Right cardiac atrium (tissue), 5 donors: ENCODE measurements at regions not wholly inside any gene's neighbourhood (a gene's known extent, or its start where the extent isn't known, plus 50 kb on each side); places are given as distances from the start of the nearest gene placed in this dataset.
A peak's percentile ranks its signal among the peaks of the same experiment; 100 is the strongest.

ENCODE experiments used
- ATAC-seq, 2 donors: fragments of 200-7000 bp; cut with Tn5 transposase; one replicate each; pipeline versions ENCODE4 v1.8.0 to v1.9.1; 2020; ENCODE audit warnings: moderate library complexity in 2 of 2, mild to moderate bottlenecking in 1 of 2
- DNase-seq, 3 donors: peaks; one replicate each; pipeline ENCODE4 v3.0.0-alpha.2; 2020
- H3K27ac ChIP-seq: one replicate; pipeline ENCODE4 v1.5.1; 2013; ENCODE audit warnings: mild to moderate bottlenecking, low read length, control low read depth, moderate library complexity
- H3K27me3 ChIP-seq: one replicate; pipeline ENCODE4 v1.6.1; 2013; ENCODE audit not compliant: control insufficient read depth, insufficient read depth
- H3K4me1 ChIP-seq: one replicate; pipeline ENCODE4 v1.6.1; 2013; ENCODE audit warnings: low read length; ENCODE audit not compliant: control insufficient read depth, insufficient read depth
- H3K4me3 ChIP-seq: one replicate; pipeline ENCODE4 v1.5.1; 2013; ENCODE audit warnings: low read length, control low read depth
- H3K9me3 ChIP-seq: one replicate; pipeline ENCODE4 v1.6.1; 2013; ENCODE audit warnings: low read length; ENCODE audit not compliant: control insufficient read depth
- WGBS: extraction: QIAGEN DNeasy Blood & Tissue Kit; methylation state at CpG from one replicate; pipeline ENCODE4 v1.1.7; 2013; 5-methylcytosine and 5-hydroxymethylcytosine counted together
- intact Hi-C, 4 donors: fragments of 100-400 bp; cut with DNase I; formaldehyde crosslinking; loops; one replicate each; pipeline versions ENCODE4 v1.11.0 to v1.14.0; 2022 to 2023
- donor health status: healthy with polysubstance abuse.
- donor health status: DM: no; HTN: yes; CAD: no.
- donor health status: DM: no; HTN: no; CAD: no.
- donor health status: DM: no; HTN: yes; CAD: no; lungs with severe emphysema.
- donor health status: DM: yes; HTN: yes; CAD: no.

DNA sequence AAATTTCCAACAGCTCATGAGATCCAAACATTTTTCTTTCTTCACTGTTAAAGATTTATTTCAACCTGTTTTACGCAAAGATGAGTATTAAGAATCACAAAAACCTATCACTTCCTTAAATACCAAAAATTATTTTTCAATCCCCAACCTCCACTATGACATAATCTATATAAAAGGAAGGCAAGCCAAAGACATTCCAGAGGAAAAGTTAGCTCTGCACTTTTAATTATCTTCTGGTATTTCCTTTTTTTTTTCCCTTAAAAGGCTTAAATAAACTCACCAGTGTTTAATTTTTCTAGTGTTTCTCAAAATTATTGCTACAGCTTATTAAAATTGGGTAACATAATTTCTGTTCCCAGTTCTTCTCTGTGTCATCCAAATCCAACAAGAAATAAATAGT lies 75.9 kb downstream of the BMP4 start:
- intact Hi-C loops, result no loop called here
- H3K4me1 ChIP-seq, result no peaks in the 10 kb centered on the region
- no peak for ATAC-seq
- H3K9me3 ChIP-seq, result no peaks in the 10 kb centered on the region
- H3K4me3 ChIP-seq, result no peak overlapping the region
- 90% methylated on average over 1 of the region's 1 CpG for WGBS
- no peak overlapping the region for H3K27ac ChIP-seq
- DNase-seq, result no peak
- H3K27me3 ChIP-seq, result no peaks in the 10 kb centered on the region

DNA sequence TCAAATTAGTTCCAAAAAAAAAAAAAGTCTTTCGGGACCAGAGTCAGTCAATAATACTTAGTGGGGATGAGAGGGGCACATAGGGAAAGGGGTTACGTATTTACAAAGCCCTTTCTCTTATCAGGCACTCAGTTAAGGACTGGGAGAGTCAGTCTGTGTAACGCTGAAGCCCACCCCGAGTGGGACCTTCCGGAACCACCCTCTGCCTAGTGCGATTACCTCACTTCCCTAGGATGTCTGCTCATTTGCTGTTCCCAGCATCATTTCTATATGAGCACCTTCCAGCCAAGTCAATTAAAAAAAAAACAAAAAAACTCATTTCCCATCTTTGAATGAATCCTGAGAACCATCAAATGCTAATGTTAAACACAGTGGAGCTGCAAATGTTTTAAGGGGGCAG lies 76.9 kb downstream of the BMP4 start:
- Histone ChIP-seq H3K27me3 (no peaks in the 10 kb centered on the region), H3K9me3 (no peaks in the 10 kb centered on the region), H3K4me1 (no peaks in the 10 kb centered on the region), H3K27ac (no peak overlapping the region), H3K4me3 (no peak overlapping the region)
- intact Hi-C loops, result no loop called here
- DNase-seq, result no peak
- ATAC-seq, result peak in 1 of 2 donors; percentile 35
- WGBS, result 60% methylated on average over 6 of the region's 6 CpGs

DNA sequence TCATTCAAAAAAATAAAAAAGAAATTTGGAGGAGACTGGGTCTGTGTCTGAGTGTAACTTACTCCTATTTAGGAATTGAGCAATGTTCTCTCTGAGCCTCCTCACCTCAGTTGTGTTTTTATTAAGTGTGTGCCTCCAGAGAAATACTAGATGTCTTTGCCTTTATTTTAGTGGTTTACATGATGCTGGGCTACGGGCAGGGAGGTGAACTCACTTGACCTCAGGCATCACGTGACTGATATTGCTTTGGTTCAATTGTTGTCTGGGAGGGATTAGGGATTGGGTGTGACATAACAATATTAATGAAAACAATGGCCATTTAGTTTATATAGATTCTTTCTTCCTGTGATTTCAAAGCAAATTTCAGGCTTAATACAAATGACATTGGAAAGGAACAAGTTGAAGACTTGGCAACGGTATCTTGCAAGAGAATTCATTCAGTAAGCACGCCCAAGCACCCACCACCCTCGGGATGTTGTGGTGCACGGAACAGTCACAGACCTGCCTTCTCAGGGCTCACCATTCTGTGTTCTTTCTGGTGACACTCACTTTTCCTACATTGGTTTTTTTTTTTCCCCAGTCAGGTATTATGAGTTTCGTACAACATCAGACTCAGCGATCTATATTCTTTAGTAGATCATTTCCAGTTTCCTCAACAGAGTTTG lies 77.5 kb downstream of the BMP4 start:
- Histone ChIP-seq H3K4me3 (no peak overlapping the region), H3K4me1 (no peaks in the 10 kb centered on the region), H3K27me3 (no peaks in the 10 kb centered on the region), H3K9me3 (no peaks in the 10 kb centered on the region), H3K27ac (no peak overlapping the region)
- DNase-seq (no peak), ATAC-seq (no peak)
- WGBS, result 61% methylated on average over 8 of the region's 8 CpGs
- intact Hi-C loops, result no loop called here

DNA sequence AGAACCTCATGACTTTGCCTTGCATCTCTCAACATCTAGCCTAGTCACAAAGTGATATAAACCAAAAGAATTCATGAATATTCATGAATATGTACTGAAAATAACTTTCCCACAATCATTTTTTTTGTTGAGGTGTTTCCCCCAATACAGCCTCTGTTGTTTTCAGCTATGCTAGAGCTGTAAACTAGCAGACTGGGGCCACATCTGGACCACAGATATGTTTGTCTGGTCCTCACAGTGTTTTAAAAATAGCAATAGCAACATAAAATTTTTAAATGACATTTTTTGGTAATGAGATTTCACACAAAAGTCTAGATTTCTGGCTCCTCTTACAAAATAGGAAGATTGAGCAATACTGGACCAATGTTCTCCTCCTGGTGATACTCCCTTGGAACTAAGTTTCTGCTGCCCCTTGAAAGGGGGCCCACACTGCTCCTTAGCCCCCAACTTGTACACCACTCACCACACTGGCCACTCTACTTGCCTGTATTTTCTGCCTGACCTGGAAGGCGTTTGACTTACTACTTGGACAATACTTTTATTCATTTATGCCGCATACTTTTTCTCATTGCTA lies 81.2 kb downstream of the BMP4 start:
- intact Hi-C loops, result no loop called here
- ATAC-seq (peak in 1 of 2 donors; percentile 81), DNase-seq (no peak)
- Histone ChIP-seq H3K27ac (no peak overlapping the region), H3K4me1 (peaks cover 1% of the 10 kb centered on the region), H3K4me3 (no peak overlapping the region), H3K27me3 (no peaks in the 10 kb centered on the region), H3K9me3 (no peaks in the 10 kb centered on the region)
- WGBS, result 72% methylated on average over 2 of the region's 2 CpGs

DNA sequence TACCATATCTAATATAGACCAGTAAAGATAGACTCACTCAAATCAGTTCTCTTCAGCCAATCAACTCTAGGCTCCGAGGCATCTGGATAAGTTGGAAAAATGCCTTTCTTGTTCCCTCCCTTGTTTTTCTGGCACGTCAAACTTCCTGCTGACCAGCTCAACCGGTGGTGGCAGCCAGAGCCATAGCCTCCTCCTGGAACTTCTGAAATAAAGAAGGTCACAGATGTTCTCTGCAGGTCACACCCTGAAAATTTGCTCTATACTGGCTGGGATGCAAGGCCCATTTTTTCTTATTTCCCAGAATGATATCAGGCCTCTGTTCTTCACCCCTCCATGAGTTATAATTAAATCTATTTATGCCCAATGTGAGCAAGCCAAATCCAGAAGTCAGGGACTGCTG lies 81.9 kb downstream of the BMP4 start:
- Histone ChIP-seq H3K9me3 (no peaks in the 10 kb centered on the region), H3K4me3 (no peak overlapping the region), H3K27me3 (no peaks in the 10 kb centered on the region), H3K4me1 (peaks cover 1% of the 10 kb centered on the region), H3K27ac (no peak overlapping the region)
- intact Hi-C loops, result no loop called here
- WGBS, result 37% methylated on average over 3 of the region's 3 CpGs
- ATAC-seq (peak; percentile 59 to 80), DNase-seq (peak; percentile 22 to 68 (median 54))

DNA sequence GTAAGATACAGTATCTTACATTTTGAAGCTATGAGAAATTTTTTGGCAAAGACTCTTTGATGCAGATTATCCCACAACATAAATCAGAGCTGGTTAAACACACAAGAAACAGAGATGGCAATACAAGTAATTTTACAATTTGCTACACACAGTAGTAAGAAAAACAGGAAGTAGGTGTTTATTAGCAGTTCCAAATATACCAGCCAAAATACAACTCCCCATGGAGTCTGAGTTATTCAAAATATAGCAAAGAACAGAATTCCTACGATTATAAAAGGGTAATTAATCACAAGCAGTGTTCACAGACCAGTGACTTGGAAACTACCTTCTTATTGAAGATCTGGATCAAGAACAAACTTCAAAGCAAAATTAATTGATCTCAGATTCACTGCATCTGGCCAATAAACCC lies 83.9 kb downstream of the BMP4 start:
- Histone ChIP-seq H3K27ac (no peak overlapping the region), H3K9me3 (no peaks in the 10 kb centered on the region), H3K27me3 (no peaks in the 10 kb centered on the region), H3K4me1 (peaks cover 1% of the 10 kb centered on the region), H3K4me3 (no peak overlapping the region)
- ATAC-seq, result no peak
- intact Hi-C loops, result no loop called here
- 34% methylated on average over 1 of the region's 1 CpG for WGBS
- no peak for DNase-seq

DNA sequence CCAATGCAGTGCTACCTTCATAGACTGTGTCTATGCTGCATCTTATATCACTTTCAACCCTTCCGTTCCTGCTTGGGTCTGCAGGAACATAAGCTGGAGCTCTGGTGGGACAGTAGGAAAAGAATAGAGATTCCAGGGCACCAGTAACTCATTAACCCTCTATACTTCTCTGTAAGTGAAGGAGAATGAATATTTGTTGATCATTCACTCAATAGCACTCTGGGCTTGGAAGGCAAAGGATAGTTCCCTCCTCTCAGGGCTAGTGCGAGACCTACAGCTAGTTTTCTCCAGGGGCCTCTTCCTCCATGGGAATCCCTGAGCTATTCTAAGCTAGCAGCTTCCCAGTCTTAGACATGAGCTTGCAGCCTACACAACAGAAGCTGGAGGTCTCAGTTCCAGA lies 84.7 kb downstream of the BMP4 start:
- DNase-seq, result no peak
- WGBS, result 53% methylated on average over 2 of the region's 2 CpGs
- H3K27me3 ChIP-seq, result no peaks in the 10 kb centered on the region
- H3K27ac ChIP-seq, result no peak overlapping the region
- H3K4me3 ChIP-seq, result no peak overlapping the region
- intact Hi-C loops, result no loop called here
- peaks cover 1% of the 10 kb centered on the region for H3K4me1 ChIP-seq
- ATAC-seq, result no peak
- no peaks in the 10 kb centered on the region for H3K9me3 ChIP-seq

DNA sequence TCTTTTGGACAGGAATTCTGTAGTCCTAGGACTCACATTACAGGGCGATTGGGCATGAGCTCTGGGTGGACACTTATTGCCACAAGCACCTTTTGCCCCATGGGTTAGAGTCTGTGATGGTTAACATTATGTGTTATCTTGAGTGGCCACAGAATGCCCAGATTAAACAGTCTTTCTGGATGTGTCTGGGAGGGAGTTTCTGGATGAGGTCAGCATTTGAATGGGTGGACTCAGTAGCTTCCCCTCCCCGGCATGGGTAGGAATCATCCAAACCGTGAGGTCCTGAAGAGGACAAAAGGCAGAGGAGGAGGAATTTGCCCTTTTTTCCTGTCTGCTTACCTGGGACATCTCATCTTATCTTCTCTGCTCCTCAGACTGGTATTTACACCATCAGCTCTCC lies 85.6 kb downstream of the BMP4 start:
- no peak for DNase-seq
- Histone ChIP-seq H3K9me3 (no peaks in the 10 kb centered on the region), H3K4me3 (no peak overlapping the region), H3K27ac (no peak overlapping the region), H3K4me1 (peaks cover 1% of the 10 kb centered on the region), H3K27me3 (no peaks in the 10 kb centered on the region)
- intact Hi-C loops, result no loop called here
- no peak for ATAC-seq
- WGBS, result 84% methylated on average over 3 of the region's 3 CpGs

DNA sequence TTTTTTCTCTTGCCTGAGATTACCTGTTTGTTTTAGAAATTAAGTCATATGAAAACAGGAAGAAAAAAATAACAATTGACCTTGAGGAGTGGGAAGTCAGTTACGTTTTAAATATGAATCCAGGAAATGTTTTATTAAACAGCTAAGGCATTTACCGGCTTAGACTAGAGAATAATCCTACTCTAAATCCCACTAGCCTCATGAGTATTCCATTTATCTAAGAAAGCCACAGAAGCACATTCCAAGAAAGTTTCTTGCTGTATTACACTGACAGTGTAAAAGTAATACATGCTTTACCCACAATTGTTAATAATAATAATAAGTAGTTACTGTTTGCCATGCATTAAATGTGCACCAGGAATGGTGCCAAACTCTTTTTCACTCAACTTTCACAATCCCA lies 90.9 kb downstream of the BMP4 start:
- no peaks in the 10 kb centered on the region for H3K27me3 ChIP-seq
- ATAC-seq, result no peak
- WGBS, result 40% methylated on average over 2 of the region's 2 CpGs

DNA sequence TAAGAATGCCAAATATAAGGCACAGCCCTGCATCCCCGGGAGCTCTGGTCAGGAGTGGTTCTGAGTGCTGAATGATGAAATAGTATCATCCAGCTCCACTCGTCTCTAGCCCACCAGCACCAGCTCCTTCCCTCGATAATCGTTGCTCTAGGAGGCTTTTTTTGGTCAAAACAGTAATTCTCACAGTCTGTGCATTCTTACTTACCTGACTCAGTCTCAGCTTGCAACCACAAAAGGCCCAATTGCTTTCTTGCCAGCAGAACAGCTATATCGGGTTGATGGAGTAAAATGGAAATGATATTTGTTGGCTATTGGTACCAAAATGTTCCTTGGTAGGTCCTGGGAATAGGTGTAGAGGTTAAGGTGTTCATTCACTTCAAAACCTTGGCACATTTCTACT lies 94.8 kb downstream of the BMP4 start:
- Histone ChIP-seq H3K4me1 (no peaks in the 10 kb centered on the region), H3K27me3 (no peaks in the 10 kb centered on the region), H3K4me3 (no peak overlapping the region), H3K9me3 (no peaks in the 10 kb centered on the region), H3K27ac (no peak overlapping the region)
- intact Hi-C loops, result no loop called here
- no peak for ATAC-seq
- 89% methylated on average over 5 of the region's 5 CpGs for WGBS
- DNase-seq, result no peak

More for the DNA sequence above, 90.9 kb downstream of the BMP4 start:
- H3K4me3 ChIP-seq, result no peak overlapping the region
- no peaks in the 10 kb centered on the region for H3K4me1 ChIP-seq
- no peak for DNase-seq
- H3K9me3 ChIP-seq, result no peaks in the 10 kb centered on the region
- intact Hi-C loops, result no loop called here
- no peak overlapping the region for H3K27ac ChIP-seq

DNA sequence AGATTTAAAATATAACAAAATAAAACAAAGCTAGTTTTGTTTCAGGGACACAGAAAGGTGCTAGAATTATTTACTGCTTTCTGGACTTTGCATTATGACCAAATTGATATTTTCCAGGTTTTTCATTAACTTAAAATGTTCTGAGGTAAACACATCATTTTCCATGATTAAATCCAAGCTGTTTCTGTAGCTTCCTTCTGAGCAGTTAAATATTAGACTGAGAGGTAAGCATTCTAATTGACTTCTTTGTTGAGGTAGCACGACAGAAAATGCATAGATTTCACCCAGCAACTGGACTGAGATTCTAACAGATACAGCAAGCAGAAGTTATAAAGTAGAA lies 98.3 kb downstream of the BMP4 start:
- Histone ChIP-seq H3K4me3 (no peak overlapping the region), H3K9me3 (no peaks in the 10 kb centered on the region), H3K4me1 (no peaks in the 10 kb centered on the region), H3K27me3 (no peaks in the 10 kb centered on the region), H3K27ac (no peak overlapping the region)
- ATAC-seq (no peak), DNase-seq (no peak)
- 89% methylated on average over 1 of the region's 1 CpG for WGBS
- intact Hi-C loops, result no loop called here
